SW 1271 (cell line): ENCODE measurements at regions not wholly inside any gene's neighbourhood (a gene's known extent, or its start where the extent isn't known, plus 50 kb on each side); places are given as distances from the start of the nearest gene placed in this dataset.

Source experiments
- DNase-seq, 2 experiments: peaks; one replicate each; lab custom pipeline; 2025; lab: John Stamatoyannopoulos, UW

GRCh38 chr6:167494698-167495435 lies 170.0 kb downstream of the TTLL2 start:
- DNase-seq = no peak

GRCh38 chr6:167495506-167496401 lies 170.9 kb downstream of the TTLL2 start:
- DNase-seq = no peak

GRCh38 chr6:167496707-167497106 lies 171.8 kb downstream of the TTLL2 start:
- DNase-seq = no peak

GRCh38 chr6:167497428-167498056 lies 172.7 kb downstream of the TTLL2 start:
- no peak for DNase-seq

GRCh38 chr6:167499161-167499660 lies 174.3 kb downstream of the TTLL2 start:
- no peak for DNase-seq

- no peak for DNase-seq
These were observed 176.1 kb downstream of the TTLL2 start for GRCh38 chr6:167500961-167501360.

GRCh38 chr6:167501831-167502385 lies 177.0 kb downstream of the TTLL2 start:
- DNase-seq = no peak

GRCh38 chr6:167502471-167502870 lies 177.6 kb downstream of the TTLL2 start:
- DNase-seq = no peak

- no peak for DNase-seq
These were observed 179.6 kb downstream of the TTLL2 start for GRCh38 chr6:167504385-167504961.

GRCh38 chr6:167505199-167505598 lies 180.3 kb downstream of the TTLL2 start:
- no peak for DNase-seq

GRCh38 chr6:167505782-167506181 lies 180.9 kb downstream of the TTLL2 start:
- DNase-seq = no peak

- no peak for DNase-seq
These were observed 181.8 kb downstream of the TTLL2 start for GRCh38 chr6:167506443-167507301.

- no peak for DNase-seq
These were observed 182.6 kb downstream of the TTLL2 start for GRCh38 chr6:167507376-167507945.

- no peak for DNase-seq
These were observed 184.3 kb downstream of the TTLL2 start for GRCh38 chr6:167508919-167509852.

- DNase-seq = no peak
These were observed 185.0 kb downstream of the TTLL2 start for GRCh38 chr6:167509853-167510220.

GRCh38 chr6:167510648-167511047 lies 185.8 kb downstream of the TTLL2 start:
- no peak for DNase-seq

- no peak for DNase-seq
These were observed 187.9 kb downstream of the TTLL2 start for GRCh38 chr6:167512696-167513375.

- no peak for DNase-seq
These were observed 188.9 kb downstream of the TTLL2 start for GRCh38 chr6:167513778-167514177.

GRCh38 chr6:167514524-167514923 lies 189.6 kb downstream of the TTLL2 start:
- DNase-seq = no peak
